ENCODE measurements at regions not wholly inside any gene's neighbourhood (a gene's known extent, or its start where the extent isn't known, plus 50 kb on each side); places are given as distances from the start of the nearest gene placed in this dataset.

GRCh38 chr7:32809871-32810270, 81.7 kb downstream of the KBTBD2 start:
- no peak for TF ChIP-seq CTCF (IDR thresholded peaks at IDR 0.05; ENCODE audit: poor library complexity)
- no peak for TF ChIP-seq EZH2 (IDR thresholded peaks at IDR 0.05; ENCODE audit: borderline replicate concordance)

Data from hepatocyte (in vitro differentiated cells).